GM11168 (cell line): ENCODE measurements at regions not wholly inside any gene's neighbourhood (a gene's known extent, or its start where the extent isn't known, plus 50 kb on each side); places are given as distances from the start of the nearest gene placed in this dataset.

Experiments used
- in situ Hi-C: fragments of 300-500 bp; cut with MboI; formaldehyde crosslinking; loops from one replicate; pipeline ENCODE4 v1.12.0; 2022; ENCODE audit warnings: low sequenced_read_pairs; ENCODE audit not compliant: unreplicated experiment

- in situ Hi-C loops: no loop called here
Observed at GRCh38 chr4:159606835-159607234, 504.0 kb downstream of the RAPGEF2 start.

GRCh38 chr4:159607809-159608208 is 504.9 kb downstream of the RAPGEF2 start:
- in situ Hi-C loops: no loop called here

- in situ Hi-C loops: no loop called here
Observed at GRCh38 chr4:159608436-159608835, 505.6 kb downstream of the RAPGEF2 start.

GRCh38 chr4:159632031-159632430 is 529.2 kb downstream of the RAPGEF2 start:
- in situ Hi-C loops: no loop called here

- in situ Hi-C loops: no loop called here
Observed at GRCh38 chr4:159639671-159640323, 536.9 kb downstream of the RAPGEF2 start.

- in situ Hi-C loops: no loop called here
Observed at GRCh38 chr4:159649237-159649636, 546.4 kb downstream of the RAPGEF2 start.

GRCh38 chr4:159652871-159653270 is 550.0 kb downstream of the RAPGEF2 start:
- in situ Hi-C loops: no loop called here

- in situ Hi-C loops: no loop called here
Observed at GRCh38 chr4:159655547-159655946, 552.7 kb downstream of the RAPGEF2 start.

- in situ Hi-C loops: no loop called here
Observed at GRCh38 chr4:159669094-159669493, 566.2 kb downstream of the RAPGEF2 start.

GRCh38 chr4:159673221-159673620 is 570.3 kb downstream of the RAPGEF2 start:
- in situ Hi-C loops: no loop called here

- in situ Hi-C loops: no loop called here
Observed at GRCh38 chr4:159674241-159674640, 571.4 kb downstream of the RAPGEF2 start.

- in situ Hi-C loops: no loop called here
Observed at GRCh38 chr4:159677521-159677920, 574.6 kb downstream of the RAPGEF2 start.

- in situ Hi-C loops: no loop called here
Observed at GRCh38 chr4:159682996-159683395, 580.1 kb downstream of the RAPGEF2 start.

GRCh38 chr4:159684061-159684460 is 581.2 kb downstream of the RAPGEF2 start:
- in situ Hi-C loops: no loop called here

GRCh38 chr4:159685340-159686092 is 582.6 kb downstream of the RAPGEF2 start:
- in situ Hi-C loops: no loop called here

GRCh38 chr4:159689526-159689925 is 586.6 kb downstream of the RAPGEF2 start:
- in situ Hi-C loops: no loop called here

GRCh38 chr4:159697322-159698283 is 594.7 kb downstream of the RAPGEF2 start:
- in situ Hi-C loops: no loop called here

- in situ Hi-C loops: no loop called here
Observed at GRCh38 chr4:159698336-159698735, 595.5 kb downstream of the RAPGEF2 start.

GRCh38 chr4:159702200-159702599 is 599.3 kb downstream of the RAPGEF2 start:
- in situ Hi-C loops: no loop called here

- in situ Hi-C loops: no loop called here
Observed at GRCh38 chr4:159705334-159705733, 602.5 kb downstream of the RAPGEF2 start.

GRCh38 chr4:159706704-159707103 is 603.8 kb downstream of the RAPGEF2 start:
- in situ Hi-C loops: no loop called here
